MM.1S (cell line): ENCODE measurements at regions not wholly inside any gene's neighbourhood (a gene's known extent, or its start where the extent isn't known, plus 50 kb on each side); places are given as distances from the start of the nearest gene placed in this dataset.

Source experiments
- EZH2 ChIP-seq: fragments of 300-600 bp; sonication (generic); optimal IDR thresholded peaks from 2 replicates; pipeline ENCODE3; 2017; ENCODE audit warnings: low read depth, mild to moderate bottlenecking, antibody characterized with exemption, low read length, mixed read lengths
- TF ChIP-seq, protein P1 (sequence below): fragments of 300-600 bp; sonication (generic); IDR thresholded peaks from 2 replicates; pipeline ENCODE4 v1.5.1; 2016; ENCODE audit warnings: antibody characterized with exemption, low read length, mixed read lengths

DNA sequence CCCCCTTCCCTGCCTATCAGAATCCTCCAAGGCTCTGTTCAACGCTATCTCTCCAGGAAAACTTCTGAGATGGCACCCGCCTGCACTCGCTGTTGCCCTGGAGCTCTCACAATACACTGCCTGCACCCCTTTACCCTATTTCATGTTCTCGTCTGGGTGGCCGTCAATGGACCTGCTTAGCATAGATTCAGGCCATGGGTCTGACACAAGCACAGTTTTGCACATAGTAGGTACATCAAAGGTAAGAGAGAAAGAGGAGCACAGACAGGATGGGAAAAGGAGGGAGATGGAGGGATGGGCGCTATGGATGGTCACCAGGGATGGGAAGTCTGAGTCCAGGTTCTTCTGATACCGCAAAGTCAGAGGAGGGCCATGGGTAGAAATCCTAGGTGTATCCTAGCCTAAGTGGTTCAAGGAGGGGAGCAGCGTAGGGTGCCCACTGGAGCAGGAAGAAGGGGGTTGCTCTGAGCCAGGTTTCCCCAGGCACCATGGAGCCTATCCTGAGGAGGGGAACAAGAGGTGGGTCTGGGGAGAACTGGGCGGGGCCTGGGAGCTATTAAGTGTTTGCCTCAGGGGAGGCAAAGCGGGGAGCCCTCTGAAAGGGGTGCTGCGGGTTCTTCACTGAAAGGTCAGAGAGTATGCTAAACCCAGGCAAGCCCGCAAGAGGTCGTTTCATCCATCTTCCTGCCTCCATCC, 89.3 kb downstream of the MRPL14 start:
- TF ChIP-seq, protein P1, sequence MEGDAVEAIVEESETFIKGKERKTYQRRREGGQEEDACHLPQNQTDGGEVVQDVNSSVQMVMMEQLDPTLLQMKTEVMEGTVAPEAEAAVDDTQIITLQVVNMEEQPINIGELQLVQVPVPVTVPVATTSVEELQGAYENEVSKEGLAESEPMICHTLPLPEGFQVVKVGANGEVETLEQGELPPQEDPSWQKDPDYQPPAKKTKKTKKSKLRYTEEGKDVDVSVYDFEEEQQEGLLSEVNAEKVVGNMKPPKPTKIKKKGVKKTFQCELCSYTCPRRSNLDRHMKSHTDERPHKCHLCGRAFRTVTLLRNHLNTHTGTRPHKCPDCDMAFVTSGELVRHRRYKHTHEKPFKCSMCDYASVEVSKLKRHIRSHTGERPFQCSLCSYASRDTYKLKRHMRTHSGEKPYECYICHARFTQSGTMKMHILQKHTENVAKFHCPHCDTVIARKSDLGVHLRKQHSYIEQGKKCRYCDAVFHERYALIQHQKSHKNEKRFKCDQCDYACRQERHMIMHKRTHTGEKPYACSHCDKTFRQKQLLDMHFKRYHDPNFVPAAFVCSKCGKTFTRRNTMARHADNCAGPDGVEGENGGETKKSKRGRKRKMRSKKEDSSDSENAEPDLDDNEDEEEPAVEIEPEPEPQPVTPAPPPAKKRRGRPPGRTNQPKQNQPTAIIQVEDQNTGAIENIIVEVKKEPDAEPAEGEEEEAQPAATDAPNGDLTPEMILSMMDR, result no peak
- no peak for TF ChIP-seq EZH2
